H9 (cell line): ENCODE measurements at regions not wholly inside any gene's neighbourhood (a gene's known extent, or its start where the extent isn't known, plus 50 kb on each side); places are given as distances from the start of the nearest gene placed in this dataset.

ENCODE experiments used
- DNase-seq: peaks from one replicate; pipeline ENCODE4 v3.0.0-alpha.2; 2017
- H2AFZ ChIP-seq: one replicate; pipeline ENCODE4 v1.6.1; 2013; ENCODE audit warnings: mild to moderate bottlenecking, low read length, control low read depth, moderate library complexity
- H2AK5ac ChIP-seq: 2 replicates; pipeline ENCODE4 v1.6.1; 2013; ENCODE audit warnings: low read length, control low read depth, mixed read lengths; ENCODE audit not compliant: insufficient read length
- H2BK120ac ChIP-seq: one replicate; pipeline ENCODE4 v1.6.1; 2013; ENCODE audit warnings: low read depth, mild to moderate bottlenecking, low read length, control low read depth, inconsistent platforms; ENCODE audit not compliant: poor library complexity, severe bottlenecking
- H2BK12ac ChIP-seq: 2 replicates; pipeline ENCODE4 v1.6.1; 2013; ENCODE audit warnings: low read length, control low read depth, mixed read lengths, low read depth; ENCODE audit not compliant: insufficient read length
- H2BK15ac ChIP-seq: 2 replicates; pipeline ENCODE4 v1.6.1; 2013; ENCODE audit warnings: low read depth, low read length, control low read depth
- H2BK20ac ChIP-seq: one replicate; pipeline ENCODE4 v1.6.1; 2013; ENCODE audit warnings: low read depth, mild to moderate bottlenecking, low read length, control low read depth, inconsistent platforms; ENCODE audit not compliant: poor library complexity, severe bottlenecking
- H2BK5ac ChIP-seq: 2 replicates; pipeline ENCODE4 v1.6.1; 2013; ENCODE audit warnings: low read length, control low read depth, mixed read lengths; ENCODE audit not compliant: insufficient read length
- H3K14ac ChIP-seq: 2 replicates; pipeline ENCODE4 v1.6.1; 2013; ENCODE audit warnings: low read length, control low read depth; ENCODE audit not compliant: insufficient read depth
- H3K18ac ChIP-seq: 2 replicates; pipeline ENCODE4 v1.6.1; 2013; ENCODE audit warnings: low read depth, mild to moderate bottlenecking, mixed read lengths, low read length, control low read depth; ENCODE audit not compliant: insufficient read length
- H3K23ac ChIP-seq: 2 replicates; pipeline ENCODE4 v1.6.1; 2013; ENCODE audit warnings: low read length, control low read depth, mixed read lengths, low read depth; ENCODE audit not compliant: insufficient read length
- H3K23me2 ChIP-seq: 2 replicates; pipeline ENCODE4 v1.6.1; 2013; ENCODE audit warnings: low read depth, mild to moderate bottlenecking, mixed read lengths, low read length, control low read depth; ENCODE audit not compliant: insufficient read length, poor library complexity, severe bottlenecking
- H3K27ac ChIP-seq: 2 replicates; pipeline ENCODE4 v1.5.1; 2013; ENCODE audit warnings: low read length, control low read depth, mixed read lengths, low read depth; ENCODE audit not compliant: insufficient read length
- H3K27me3 ChIP-seq: 2 replicates; pipeline ENCODE4 v1.6.1; 2013; ENCODE audit warnings: low read length, control low read depth, inconsistent platforms; ENCODE audit not compliant: insufficient read depth
- H3K4ac ChIP-seq: 2 replicates; pipeline ENCODE4 v1.6.1; 2013; ENCODE audit warnings: low read depth, mild to moderate bottlenecking, control low read depth, inconsistent platforms, low read length, moderate library complexity
- H3K4me1 ChIP-seq: 2 replicates; pipeline ENCODE4 v1.6.1; 2013; ENCODE audit warnings: low read length, control low read depth, inconsistent platforms; ENCODE audit not compliant: insufficient read depth
- H3K4me2 ChIP-seq: 2 replicates; pipeline ENCODE4 v1.6.1; 2013; ENCODE audit warnings: low read length, control low read depth, mixed read lengths; ENCODE audit not compliant: insufficient read length, insufficient read depth
- H3K56ac ChIP-seq: 2 replicates; pipeline ENCODE4 v1.6.1; 2013; ENCODE audit warnings: low read depth, mild to moderate bottlenecking, mixed read lengths, low read length, control low read depth; ENCODE audit not compliant: insufficient read length
- H3K79me1 ChIP-seq: 2 replicates; pipeline ENCODE4 v1.6.1; 2013; ENCODE audit warnings: low read depth, mild to moderate bottlenecking, moderate library complexity, low read length, control low read depth, inconsistent platforms; ENCODE audit not compliant: insufficient read depth, poor library complexity, severe bottlenecking
- H3K79me2 ChIP-seq: 2 replicates; pipeline ENCODE4 v1.6.1; 2013; ENCODE audit warnings: low read length, control low read depth, inconsistent platforms; ENCODE audit not compliant: insufficient read depth
- H3K9ac ChIP-seq: 2 replicates; pipeline ENCODE4 v1.6.1; 2013; ENCODE audit warnings: low read length, control low read depth, mixed read lengths; ENCODE audit not compliant: insufficient read length; ENCODE audit errors: extremely low read depth
- H3K9me3 ChIP-seq: one replicate; pipeline ENCODE4 v1.6.1; 2013; ENCODE audit warnings: low read depth, low read length, inconsistent platforms; ENCODE audit not compliant: control insufficient read depth
- H3T11ph ChIP-seq: one replicate; pipeline ENCODE4 v1.6.1; 2013; ENCODE audit warnings: mild to moderate bottlenecking, low read length, control low read depth, inconsistent platforms
- H4K20me1 ChIP-seq: one replicate; pipeline ENCODE4 v1.6.1; 2013; ENCODE audit not compliant: control insufficient read depth, insufficient read length, insufficient read depth
- H4K5ac ChIP-seq: 2 replicates; pipeline ENCODE4 v1.6.1; 2013; ENCODE audit warnings: low read depth, mild to moderate bottlenecking, mixed read lengths, low read length, control low read depth; ENCODE audit not compliant: insufficient read length
- H4K8ac ChIP-seq: replicated peaks from 2 replicates; pipeline ENCODE4 v1.6.1; 2013; ENCODE audit warnings: low read length, control low read depth, mixed read lengths, low read depth; ENCODE audit not compliant: insufficient read length
- H4K91ac ChIP-seq: 2 replicates; pipeline ENCODE4 v1.6.1; 2013; ENCODE audit warnings: low read depth, mild to moderate bottlenecking, moderate library complexity, mixed read lengths, low read length, control low read depth; ENCODE audit not compliant: insufficient read length
- H3K27ac Mint-ChIP-seq, 3 experiments: 2 replicates in 2 of 3; 3 replicates in 1 of 3; pipeline ENCODE4 v1.8.0; 2020 to 2021; ENCODE audit warnings: mixed read lengths in 3 of 3, mild to moderate bottlenecking in 1 of 3, moderate library complexity in 1 of 3
- H3K27me3 Mint-ChIP-seq: 2 replicates; pipeline ENCODE4 v1.8.0; 2021; ENCODE audit warnings: low read depth, mild to moderate bottlenecking, moderate library complexity, mixed read lengths
- H3K36me3 Mint-ChIP-seq, 3 experiments: 2 replicates in 2 of 3; 3 replicates in 1 of 3; pipeline ENCODE4 v1.8.0; 2020 to 2021; ENCODE audit warnings: low read depth in 3 of 3, mixed read lengths in 3 of 3; ENCODE audit not compliant: insufficient read depth in 1 of 3
- H3K4me1 Mint-ChIP-seq, 2 experiments: 2 replicates each; pipeline ENCODE4 v1.8.0; 2020; ENCODE audit warnings: mixed read lengths in 2 of 2
- H3K4me3 Mint-ChIP-seq, 2 experiments: 2 replicates in 1 of 2; 3 replicates in 1 of 2; pipeline ENCODE4 v1.8.0; 2020 to 2021; ENCODE audit warnings: mild to moderate bottlenecking in 2 of 2, mixed read lengths in 2 of 2, moderate library complexity in 1 of 2
- H3K9me3 Mint-ChIP-seq, 2 experiments: 2 replicates in 1 of 2; 3 replicates in 1 of 2; pipeline ENCODE4 v1.8.0; 2020; ENCODE audit warnings: mild to moderate bottlenecking in 2 of 2, mixed read lengths in 2 of 2, moderate library complexity in 1 of 2
- WGBS: extraction: QIAGEN DNeasy Blood & Tissue Kit; methylation state at CpG from one replicate; pipeline ENCODE4 v1.1.7; 2013; ENCODE audit warnings: missing lambda C conversion rate, low lambda C conversion rate, mixed read lengths; ENCODE audit not compliant: insufficient read length; ENCODE audit errors: extremely low coverage; 5-methylcytosine and 5-hydroxymethylcytosine counted together
- TF ChIP-seq, protein P1 (sequence below): fragments of 200-600 bp; sonication (generic); conservative IDR thresholded peaks from 3 replicates; pipeline ENCODE4 v1.8.0; 2021; ENCODE audit warnings: antibody characterized with exemption, mild to moderate bottlenecking

DNA sequence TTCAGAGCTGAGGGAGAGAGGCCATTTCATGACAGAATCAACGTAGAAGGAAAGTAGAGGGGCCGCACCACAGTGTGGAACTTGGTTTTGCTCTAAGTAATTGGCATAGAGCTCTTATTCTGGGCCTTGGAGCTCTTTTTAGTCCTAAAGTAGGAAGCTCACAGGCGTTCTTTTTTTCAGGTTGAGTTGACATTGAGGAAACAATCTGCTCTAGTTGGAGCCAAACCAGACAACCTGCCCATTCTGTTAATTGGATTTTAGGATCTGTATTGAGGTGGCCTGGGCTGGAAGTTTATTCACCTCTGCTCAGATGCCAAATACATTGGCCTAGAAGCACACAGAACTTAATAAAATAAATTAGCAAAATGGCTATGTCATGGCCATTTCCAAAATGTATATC, 1093.9 kb downstream of the ADGRL2 start:
- Histone ChIP-seq H3K79me1 (no peaks in the 10 kb centered on the region), H4K20me1 (no peaks in the 10 kb centered on the region), H3K79me2 (no peaks in the 10 kb centered on the region), H4K91ac (no peak overlapping the region), H3K27ac (no peak overlapping the region), H2BK120ac (no peak overlapping the region), H3K18ac (no peak overlapping the region), H3K23ac (no peak overlapping the region), H3K4me2 (no peak overlapping the region), H2BK5ac (no peak overlapping the region), H3K9ac (no peak overlapping the region), H4K8ac (no peak overlapping the region), H3K4me1 (no peaks in the 10 kb centered on the region), H3K9me3 (no peaks in the 10 kb centered on the region), H2AK5ac (no peak overlapping the region), H2BK20ac (no peak overlapping the region), H3K4ac (no peak overlapping the region), H2AFZ (no peak overlapping the region), H4K5ac (no peak overlapping the region), H3T11ph (no peak overlapping the region), H2BK12ac (no peak overlapping the region), H3K56ac (no peak overlapping the region), H3K23me2 (no peaks in the 10 kb centered on the region), H3K27me3 (no peaks in the 10 kb centered on the region), H2BK15ac (no peak overlapping the region), H3K14ac (no peak overlapping the region)
- TF ChIP-seq, protein P1, sequence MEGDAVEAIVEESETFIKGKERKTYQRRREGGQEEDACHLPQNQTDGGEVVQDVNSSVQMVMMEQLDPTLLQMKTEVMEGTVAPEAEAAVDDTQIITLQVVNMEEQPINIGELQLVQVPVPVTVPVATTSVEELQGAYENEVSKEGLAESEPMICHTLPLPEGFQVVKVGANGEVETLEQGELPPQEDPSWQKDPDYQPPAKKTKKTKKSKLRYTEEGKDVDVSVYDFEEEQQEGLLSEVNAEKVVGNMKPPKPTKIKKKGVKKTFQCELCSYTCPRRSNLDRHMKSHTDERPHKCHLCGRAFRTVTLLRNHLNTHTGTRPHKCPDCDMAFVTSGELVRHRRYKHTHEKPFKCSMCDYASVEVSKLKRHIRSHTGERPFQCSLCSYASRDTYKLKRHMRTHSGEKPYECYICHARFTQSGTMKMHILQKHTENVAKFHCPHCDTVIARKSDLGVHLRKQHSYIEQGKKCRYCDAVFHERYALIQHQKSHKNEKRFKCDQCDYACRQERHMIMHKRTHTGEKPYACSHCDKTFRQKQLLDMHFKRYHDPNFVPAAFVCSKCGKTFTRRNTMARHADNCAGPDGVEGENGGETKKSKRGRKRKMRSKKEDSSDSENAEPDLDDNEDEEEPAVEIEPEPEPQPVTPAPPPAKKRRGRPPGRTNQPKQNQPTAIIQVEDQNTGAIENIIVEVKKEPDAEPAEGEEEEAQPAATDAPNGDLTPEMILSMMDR, result no peak
- no CpG with 5 or more reads among the region's 3 CpGs for WGBS
- H3K9me3 Mint-ChIP-seq, result no peaks in the 10 kb centered on the region
- H3K4me1 Mint-ChIP-seq, result peaks cover 0 to 3% of the 10 kb centered on the region in 2 experiments; a peak in 2 of 4 replicates
- H3K27ac Mint-ChIP-seq, result no peak overlapping the region
- no peak overlapping the region for H3K4me3 Mint-ChIP-seq
- no peak for DNase-seq
- H3K36me3 Mint-ChIP-seq, result no peaks in the 10 kb centered on the region
- H3K27me3 Mint-ChIP-seq, result no peaks in the 10 kb centered on the region
